Fibroblast of upper back skin (primary cell): ENCODE measurements at regions not wholly inside any gene's neighbourhood (a gene's known extent, or its start where the extent isn't known, plus 50 kb on each side); places are given as distances from the start of the nearest gene placed in this dataset.
"Not testable (repeated sequence)": the region's sequence is repeated elsewhere in the genome, so short reads cannot be mapped to it uniquely, and the experiment has no call there.

Experiments
- DNase-seq: peaks from one replicate; pipeline ENCODE4 v3.0.0-alpha.2; 2013

- DNase-seq, result no peak
These were observed 50.2 kb downstream of the RAD54L2 start for GRCh38 chr3:51588724-51589123.

GRCh38 chr3:51591231-51591630, 52.7 kb downstream of the RAD54L2 start:
- DNase-seq, result peak; percentile 46

GRCh38 chr3:51593697-51594096, 55.2 kb downstream of the RAD54L2 start:
- DNase-seq, result no peak

- DNase-seq, result not testable (repeated sequence)
These were observed 61.1 kb downstream of the RAD54L2 start for GRCh38 chr3:51599638-51600037.

- DNase-seq, result no peak
These were observed 65.7 kb downstream of the RAD54L2 start for GRCh38 chr3:51604212-51604611.

- DNase-seq, result no peak
These were observed 65.1 kb upstream of the TEX264 start for GRCh38 chr3:51605938-51606337.

- DNase-seq, result not testable (repeated sequence)
These were observed 64.2 kb upstream of the TEX264 start for GRCh38 chr3:51606871-51607270.

GRCh38 chr3:51607591-51608325, 63.3 kb upstream of the TEX264 start:
- not testable (repeated sequence) for DNase-seq

GRCh38 chr3:51610708-51611107, 60.3 kb upstream of the TEX264 start:
- no peak for DNase-seq

GRCh38 chr3:51617597-51617996, 53.5 kb upstream of the TEX264 start:
- DNase-seq, result no peak

- DNase-seq, result not testable (repeated sequence)
These were observed 53.0 kb upstream of the TEX264 start for GRCh38 chr3:51618038-51618437.

- no peak for DNase-seq
These were observed 52.6 kb upstream of the TEX264 start for GRCh38 chr3:51618496-51618895.

- no peak for DNase-seq
These were observed 51.1 kb upstream of the TEX264 start for GRCh38 chr3:51619983-51620382.

GRCh38 chr3:51620543-51620942, 50.5 kb upstream of the TEX264 start:
- DNase-seq, result peak; percentile 47

- no peak for DNase-seq
These were observed 49.8 kb upstream of the TEX264 start for GRCh38 chr3:51621091-51621892.
